Mucosa of descending colon (tissue), 3 donors: ENCODE measurements at regions not wholly inside any gene's neighbourhood (a gene's known extent, or its start where the extent isn't known, plus 50 kb on each side); places are given as distances from the start of the nearest gene placed in this dataset.

Experiments
- ATAC-seq: fragments of 200-7000 bp; cut with Tn5 transposase; one replicate; pipeline ENCODE4 v1.9.1; 2020; ENCODE audit warnings: mild to moderate bottlenecking, moderate library complexity
- DNase-seq, 3 donors: peaks; one replicate each; pipeline ENCODE4 v3.0.0-alpha.2; 2020
- H3K36me3 ChIP-seq: fragments of 200-600 bp; one replicate; pipeline ENCODE4 v1.8.0; 2021; ENCODE audit warnings: low read depth, mild to moderate bottlenecking
- H3K4me1 ChIP-seq: fragments of 200-600 bp; one replicate; pipeline ENCODE4 v1.8.0; 2021; ENCODE audit warnings: low read depth, mild to moderate bottlenecking
- H3K4me3 ChIP-seq: fragments of 200-600 bp; one replicate; pipeline ENCODE4 v1.8.0; 2021; ENCODE audit warnings: mild to moderate bottlenecking
- H3K9me3 ChIP-seq: fragments of 200-600 bp; one replicate; pipeline ENCODE4 v1.8.0; 2021; ENCODE audit warnings: mild to moderate bottlenecking
- intact Hi-C, 2 donors: fragments of 100-400 bp; cut with DNase I in 1 of 2; cut with micrococcal nuclease in 1 of 2; formaldehyde crosslinking; loops; one replicate each; pipeline versions ENCODE4 v1.11.0 to v1.11.1; 2022; cut with DNase I, micrococcal nuclease
- TF ChIP-seq, protein P1 (sequence below): fragments of 200-600 bp; IDR thresholded peaks from one replicate; pipeline ENCODE4 v1.8.0; 2022; ENCODE audit warnings: antibody characterized with exemption, mild to moderate bottlenecking
- donor health status: DM: no; HTN: no; CAD: no; lungs with moderate emphysema.
- donor health status: DM: no; HTN: no; CAD: no.
- donor health status: DM: no; HTN: yes; CAD: no.

DNA sequence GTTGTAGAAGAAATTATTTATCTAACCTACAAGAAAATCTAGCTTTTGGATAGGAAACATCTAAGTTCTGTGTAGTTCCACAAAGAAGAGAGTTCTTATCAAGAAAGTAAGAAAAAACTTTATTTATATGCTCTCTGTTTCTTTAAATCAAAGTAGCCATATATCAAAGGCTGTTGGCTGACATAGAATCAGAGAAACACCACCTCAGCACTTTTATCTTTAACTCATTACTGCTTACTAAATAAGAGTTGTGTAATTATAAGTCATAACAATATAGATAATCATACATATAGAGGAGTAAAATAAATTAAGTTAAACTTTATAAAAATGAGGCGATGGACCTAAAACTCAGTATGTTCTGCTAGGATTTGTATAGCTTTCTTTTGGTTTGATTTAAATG is 570.6 kb downstream of the PCDH17 start:
- no peak for ATAC-seq
- no peak for DNase-seq
- H3K4me1 ChIP-seq = no peaks in the 10 kb centered on the region
- intact Hi-C loops = no loop called here
- H3K36me3 ChIP-seq = no peaks in the 10 kb centered on the region
- TF ChIP-seq, protein P1, sequence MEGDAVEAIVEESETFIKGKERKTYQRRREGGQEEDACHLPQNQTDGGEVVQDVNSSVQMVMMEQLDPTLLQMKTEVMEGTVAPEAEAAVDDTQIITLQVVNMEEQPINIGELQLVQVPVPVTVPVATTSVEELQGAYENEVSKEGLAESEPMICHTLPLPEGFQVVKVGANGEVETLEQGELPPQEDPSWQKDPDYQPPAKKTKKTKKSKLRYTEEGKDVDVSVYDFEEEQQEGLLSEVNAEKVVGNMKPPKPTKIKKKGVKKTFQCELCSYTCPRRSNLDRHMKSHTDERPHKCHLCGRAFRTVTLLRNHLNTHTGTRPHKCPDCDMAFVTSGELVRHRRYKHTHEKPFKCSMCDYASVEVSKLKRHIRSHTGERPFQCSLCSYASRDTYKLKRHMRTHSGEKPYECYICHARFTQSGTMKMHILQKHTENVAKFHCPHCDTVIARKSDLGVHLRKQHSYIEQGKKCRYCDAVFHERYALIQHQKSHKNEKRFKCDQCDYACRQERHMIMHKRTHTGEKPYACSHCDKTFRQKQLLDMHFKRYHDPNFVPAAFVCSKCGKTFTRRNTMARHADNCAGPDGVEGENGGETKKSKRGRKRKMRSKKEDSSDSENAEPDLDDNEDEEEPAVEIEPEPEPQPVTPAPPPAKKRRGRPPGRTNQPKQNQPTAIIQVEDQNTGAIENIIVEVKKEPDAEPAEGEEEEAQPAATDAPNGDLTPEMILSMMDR = no peak
- no peak overlapping the region for H3K4me3 ChIP-seq
- H3K9me3 ChIP-seq = peaks cover 29% of the 10 kb centered on the region

DNA sequence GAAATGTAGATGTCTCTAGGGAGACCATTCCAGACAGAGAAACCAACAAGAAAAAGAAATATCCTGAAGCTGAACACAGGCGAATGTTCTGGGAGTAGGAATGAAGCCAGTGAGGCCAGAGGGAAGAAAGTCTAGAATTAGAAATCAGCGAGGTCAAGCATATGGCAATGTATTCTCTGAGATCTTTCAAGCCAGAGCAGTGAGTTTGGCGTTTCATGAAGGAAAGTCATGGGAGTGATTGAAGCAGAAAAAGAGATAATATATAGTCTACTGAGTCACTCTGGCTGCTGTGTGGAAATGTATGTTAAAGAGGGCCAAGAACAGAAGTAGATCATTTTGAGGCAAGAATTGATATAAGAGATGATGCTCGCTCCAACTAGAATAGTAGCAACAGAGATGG is 576.0 kb downstream of the PCDH17 start:
- intact Hi-C loops = no loop called here
- H3K4me1 ChIP-seq = no peaks in the 10 kb centered on the region
- no peak overlapping the region for H3K4me3 ChIP-seq
- ATAC-seq = no peak
- TF ChIP-seq, protein P1 = no peak
- no peak for DNase-seq
- peaks cover 35% of the 10 kb centered on the region for H3K9me3 ChIP-seq
- H3K36me3 ChIP-seq = no peaks in the 10 kb centered on the region

DNA sequence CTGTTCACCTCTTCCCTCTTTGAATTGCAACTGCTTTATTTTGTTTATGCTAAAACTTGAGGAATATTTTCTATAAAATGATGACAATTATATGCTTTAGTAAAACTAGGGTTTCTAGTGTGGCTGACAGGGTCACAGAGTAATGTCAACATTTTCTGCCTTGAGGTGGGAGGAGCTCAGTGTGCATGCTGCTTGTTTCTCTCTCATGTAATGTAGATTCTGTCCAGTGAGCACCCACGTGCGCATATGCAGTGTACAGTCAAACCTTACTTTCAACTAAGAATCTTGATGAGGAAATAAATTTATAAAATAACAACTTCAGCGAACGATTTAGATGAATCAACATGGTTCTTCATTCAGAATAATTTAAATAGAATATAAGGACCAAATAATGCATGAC is 603.9 kb downstream of the PCDH17 start:
- intact Hi-C loops = no loop called here
- Histone ChIP-seq H3K4me1 (no peaks in the 10 kb centered on the region), H3K4me3 (no peak overlapping the region), H3K36me3 (no peaks in the 10 kb centered on the region), H3K9me3 (peaks cover 36% of the 10 kb centered on the region)
- TF ChIP-seq, protein P1 = no peak
- ATAC-seq (no peak), DNase-seq (no peak)

- H3K4me1 ChIP-seq = no peaks in the 10 kb centered on the region
Observed at GRCh38 chr13:58238972-58239773, 607.6 kb downstream of the PCDH17 start.

DNA sequence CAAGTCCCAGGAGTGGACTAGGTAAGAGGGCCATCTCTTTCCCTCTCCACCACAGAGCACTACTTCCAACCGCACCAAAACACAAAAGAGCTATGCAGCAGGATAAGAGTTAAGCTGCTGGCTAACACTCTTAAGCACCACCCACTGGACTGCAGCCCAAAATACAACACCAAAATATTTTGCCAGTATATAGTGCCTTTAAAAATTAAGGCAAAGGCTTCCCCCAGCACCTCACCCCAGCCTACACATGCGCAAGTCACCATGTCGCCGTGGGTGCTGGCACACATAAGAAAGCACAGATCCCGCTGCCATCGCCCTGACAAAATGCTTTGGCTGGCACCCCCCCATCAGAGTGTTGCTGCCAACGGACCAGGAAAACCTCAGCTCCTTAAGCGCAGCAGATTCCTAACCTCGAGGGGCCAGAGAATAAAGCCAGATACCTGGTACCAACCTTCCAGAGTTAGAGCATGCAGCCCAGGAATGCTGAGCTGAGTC is 608.3 kb downstream of the PCDH17 start:
- no peaks in the 10 kb centered on the region for H3K4me1 ChIP-seq
- TF ChIP-seq, protein P1 = no peak
- DNase-seq (no peak), ATAC-seq (no peak)
- peaks cover 61% of the 10 kb centered on the region for H3K9me3 ChIP-seq
- H3K36me3 ChIP-seq = no peaks in the 10 kb centered on the region
- intact Hi-C loops = no loop called here
- no peak overlapping the region for H3K4me3 ChIP-seq

More at GRCh38 chr13:58238972-58239773, 607.6 kb downstream of the PCDH17 start:
- Histone ChIP-seq H3K9me3 (peaks cover 57% of the 10 kb centered on the region), H3K4me3 (no peak overlapping the region), H3K36me3 (no peaks in the 10 kb centered on the region)
- TF ChIP-seq, protein P1 = no peak
- ATAC-seq (no peak), DNase-seq (no peak)
- intact Hi-C loops = no loop called here
